NCI-H2107 treated with DMSO at 0.1 percent for 48 hours (cell line): ENCODE measurements at regions not wholly inside any gene's neighbourhood (a gene's known extent, or its start where the extent isn't known, plus 50 kb on each side); places are given as distances from the start of the nearest gene placed in this dataset.
"Not testable (repeated sequence)": the region's sequence is repeated elsewhere in the genome, so short reads cannot be mapped to it uniquely, and the experiment has no call there.

ENCODE experiments used
- DNase-seq: peaks from one replicate; lab custom pipeline; 2025; ENCODE audit not compliant: unreplicated experiment; lab: John Stamatoyannopoulos, UW

- DNase-seq, result not testable (repeated sequence)
These were observed 297.3 kb downstream of the CCDC74A start for GRCh38 chr2:131824986-131825385.

- DNase-seq, result no peak
These were observed 299.9 kb downstream of the CCDC74A start for GRCh38 chr2:131827481-131828163.

- no peak for DNase-seq
These were observed 300.5 kb downstream of the CCDC74A start for GRCh38 chr2:131828164-131828561.

GRCh38 chr2:131828633-131829455, 301.2 kb downstream of the CCDC74A start:
- not testable (repeated sequence) for DNase-seq

GRCh38 chr2:131829456-131830241, 302.0 kb downstream of the CCDC74A start:
- not testable (repeated sequence) for DNase-seq

GRCh38 chr2:131830242-131830945, 302.7 kb downstream of the CCDC74A start:
- not testable (repeated sequence) for DNase-seq

GRCh38 chr2:131830946-131831310, 303.2 kb downstream of the CCDC74A start:
- DNase-seq, result not testable (repeated sequence)

- DNase-seq, result not testable (repeated sequence)
These were observed 303.9 kb downstream of the CCDC74A start for GRCh38 chr2:131831450-131832208.

- DNase-seq, result not testable (repeated sequence)
These were observed 304.6 kb downstream of the CCDC74A start for GRCh38 chr2:131832209-131832780.

- DNase-seq, result not testable (repeated sequence)
These were observed 305.2 kb downstream of the CCDC74A start for GRCh38 chr2:131832917-131833316.

- not testable (repeated sequence) for DNase-seq
These were observed 305.9 kb downstream of the CCDC74A start for GRCh38 chr2:131833367-131834202.

GRCh38 chr2:131834203-131835020, 306.7 kb downstream of the CCDC74A start:
- not testable (repeated sequence) for DNase-seq

GRCh38 chr2:131835022-131835421, 307.3 kb downstream of the CCDC74A start:
- not testable (repeated sequence) for DNase-seq

- DNase-seq, result no peak
These were observed 308.0 kb downstream of the CCDC74A start for GRCh38 chr2:131835621-131836091.

GRCh38 chr2:131836116-131836515, 308.4 kb downstream of the CCDC74A start:
- not testable (repeated sequence) for DNase-seq

GRCh38 chr2:131844044-131844443, 316.4 kb downstream of the CCDC74A start:
- DNase-seq, result not testable (repeated sequence)

GRCh38 chr2:131856202-131856601, 305.6 kb downstream of the ANKRD30BL start:
- not testable (repeated sequence) for DNase-seq

- DNase-seq, result not testable (repeated sequence)
These were observed 303.6 kb downstream of the ANKRD30BL start for GRCh38 chr2:131858197-131858596.
